Activated CD8-positive, alpha-beta T cell treated with anti-CD3 and anti-CD28 coated beads, Interleukin-2, amount 10 ng/mL, durations not matched to agents 7 days and 5 days (primary cell): ENCODE measurements at regions not wholly inside any gene's neighbourhood (a gene's known extent, or its start where the extent isn't known, plus 50 kb on each side); places are given as distances from the start of the nearest gene placed in this dataset.
A peak's percentile ranks its signal among the peaks of the same experiment; 100 is the strongest.

Experiments used
- ATAC-seq: fragments of 150-1000 bp; cut with Tn5 transposase; one replicate; pipeline ENCODE4 v1.10.0; 2021; ENCODE audit warnings: moderate library complexity
- CTCF ChIA-PET: fragments of 350-600 bp; sonication (Branson Sonifier 250); formaldehyde crosslinking; loops from one replicate; lab custom pipeline; 2021; ENCODE audit warnings: antibody characterized with exemption; lab: Charles Lee
- POLR2A ChIA-PET: fragments of 350-600 bp; sonication (Branson Sonifier 250); formaldehyde crosslinking; loops from one replicate; lab custom pipeline; 2021; ENCODE audit warnings: antibody characterized with exemption; lab: Charles Lee
- DNase-seq: peaks from one replicate; pipeline ENCODE4 v3.0.0-alpha.2; 2020
- H3K27ac Mint-ChIP-seq: one replicate; pipeline ENCODE4 v1.8.0; 2021; ENCODE audit warnings: mild to moderate bottlenecking, mixed read lengths
- H3K27me3 Mint-ChIP-seq: one replicate; pipeline ENCODE4 v1.8.0; 2021; ENCODE audit warnings: low read depth, mixed read lengths
- H3K36me3 Mint-ChIP-seq: one replicate; pipeline ENCODE4 v1.8.0; 2021; ENCODE audit warnings: low read depth, mixed read lengths
- H3K4me1 Mint-ChIP-seq: one replicate; pipeline ENCODE4 v1.8.0; 2021; ENCODE audit warnings: low read depth, mixed read lengths
- H3K4me3 Mint-ChIP-seq: one replicate; pipeline ENCODE4 v1.8.0; 2021; ENCODE audit warnings: mild to moderate bottlenecking, mixed read lengths
- H3K9me3 Mint-ChIP-seq: one replicate; pipeline ENCODE4 v1.8.0; 2022; ENCODE audit warnings: mixed read lengths; ENCODE audit not compliant: insufficient read depth

DNA sequence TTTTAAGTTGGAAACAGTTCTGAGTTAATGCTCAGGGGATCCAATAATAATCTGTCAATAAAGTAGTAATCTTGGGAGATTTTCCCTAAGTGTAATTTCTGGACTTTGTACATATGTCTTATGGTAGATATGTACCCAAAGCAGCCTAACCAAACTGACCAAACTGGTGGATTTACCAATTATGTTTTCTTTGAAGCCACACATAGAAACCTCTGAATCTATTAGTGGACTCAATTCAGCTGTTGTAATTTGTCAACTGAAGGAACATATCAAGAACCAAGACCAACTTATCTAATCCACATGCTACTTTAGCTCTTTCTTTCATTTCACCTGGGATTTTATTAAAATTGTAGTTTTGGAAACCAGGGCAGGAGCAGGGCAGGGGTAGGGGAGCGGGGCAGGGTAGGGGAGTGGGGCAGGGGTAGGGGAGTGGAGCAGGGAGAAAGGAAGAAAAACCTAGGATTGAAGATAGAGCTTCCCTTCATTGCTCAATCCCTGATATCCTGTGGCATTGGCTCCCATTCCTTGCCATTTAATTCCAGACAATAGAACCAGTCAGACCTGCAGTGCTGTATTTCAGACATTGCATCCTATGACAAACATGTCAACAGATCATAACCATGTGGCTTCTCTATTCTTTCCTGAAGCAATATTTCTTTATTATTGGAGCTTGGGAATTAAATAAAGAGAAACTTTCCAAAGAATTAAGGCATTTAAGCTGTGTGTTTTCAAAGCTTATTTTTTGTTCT lies 101.8 kb downstream of the NFKBIZ start:
- ATAC-seq = no peak

DNA sequence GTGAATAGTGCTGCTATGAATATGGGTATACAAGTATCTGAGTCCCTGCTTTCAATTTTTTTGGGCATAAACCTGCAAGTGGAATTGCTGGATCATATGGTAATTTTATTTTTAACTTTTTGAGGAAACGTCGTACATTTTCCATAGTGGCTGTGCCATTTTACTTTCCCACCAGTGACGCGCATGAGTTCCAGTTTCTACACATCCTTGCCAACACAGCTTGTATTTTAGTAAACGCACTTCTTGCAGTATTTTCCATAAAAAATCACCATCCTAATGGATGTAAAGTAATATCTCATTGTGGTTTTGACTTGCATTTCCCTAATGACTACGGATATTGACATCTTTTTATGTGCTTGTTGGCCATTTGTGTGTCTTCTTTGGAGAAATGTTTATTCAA lies 105.0 kb downstream of the NFKBIZ start:
- ATAC-seq (no peak), DNase-seq (no peak)
- H3K36me3 Mint-ChIP-seq = no peaks in the 10 kb centered on the region
- H3K27ac Mint-ChIP-seq = no peak overlapping the region
- ChIA-PET POLR2A (no interaction called here), CTCF (no interaction called here)
- no peaks in the 10 kb centered on the region for H3K27me3 Mint-ChIP-seq
- H3K9me3 Mint-ChIP-seq = peaks cover 4% of the 10 kb centered on the region
- peaks cover 5% of the 10 kb centered on the region for H3K4me1 Mint-ChIP-seq
- H3K4me3 Mint-ChIP-seq = no peak overlapping the region

More for the DNA sequence above, 101.8 kb downstream of the NFKBIZ start:
- Mint-ChIP-seq H3K4me3 (no peak overlapping the region), H3K36me3 (no peaks in the 10 kb centered on the region), H3K27me3 (no peaks in the 10 kb centered on the region), H3K4me1 (peaks cover 5% of the 10 kb centered on the region), H3K9me3 (peaks cover 2% of the 10 kb centered on the region), H3K27ac (no peak overlapping the region)
- ChIA-PET POLR2A (interaction anchor here (1.6 kb wide), 1 partner anchor 101 kb away, joined by 4 read pairs; the partner anchor contains the start of gene NFKBIZ), CTCF (interaction anchor here (1.2 to 1.8 kb wide), 4 partner anchors 11 to 278 kb away, joined by 3 to 6 read pairs (median 4); no protein-coding TSS in a partner anchor)
- no peak for DNase-seq

DNA sequence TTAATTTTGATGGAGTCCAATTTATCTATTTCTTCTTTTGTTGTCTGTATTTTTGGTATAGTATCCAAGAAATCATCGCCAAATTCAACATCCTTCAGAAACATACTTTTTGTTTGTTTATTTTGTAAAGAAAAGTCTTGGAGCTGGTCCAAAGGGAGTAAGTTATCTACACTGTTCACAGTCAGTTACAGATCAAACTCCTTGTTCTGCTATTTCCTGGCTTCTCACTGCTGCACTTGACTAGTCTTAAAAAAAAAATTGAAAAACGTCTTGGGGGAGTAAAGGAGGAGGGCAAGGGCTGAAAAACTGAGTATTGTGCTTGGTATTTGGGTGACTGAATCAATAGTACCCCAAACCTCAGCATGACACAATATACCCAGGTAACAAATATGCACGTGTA lies 105.6 kb downstream of the NFKBIZ start:
- Mint-ChIP-seq H3K36me3 (no peaks in the 10 kb centered on the region), H3K4me1 (peaks cover 5% of the 10 kb centered on the region), H3K4me3 (no peak overlapping the region), H3K9me3 (peaks cover 4% of the 10 kb centered on the region), H3K27ac (no peak overlapping the region), H3K27me3 (no peaks in the 10 kb centered on the region)
- POLR2A ChIA-PET = no interaction called here
- DNase-seq = no peak
- no peak for ATAC-seq
- CTCF ChIA-PET = no interaction called here

DNA sequence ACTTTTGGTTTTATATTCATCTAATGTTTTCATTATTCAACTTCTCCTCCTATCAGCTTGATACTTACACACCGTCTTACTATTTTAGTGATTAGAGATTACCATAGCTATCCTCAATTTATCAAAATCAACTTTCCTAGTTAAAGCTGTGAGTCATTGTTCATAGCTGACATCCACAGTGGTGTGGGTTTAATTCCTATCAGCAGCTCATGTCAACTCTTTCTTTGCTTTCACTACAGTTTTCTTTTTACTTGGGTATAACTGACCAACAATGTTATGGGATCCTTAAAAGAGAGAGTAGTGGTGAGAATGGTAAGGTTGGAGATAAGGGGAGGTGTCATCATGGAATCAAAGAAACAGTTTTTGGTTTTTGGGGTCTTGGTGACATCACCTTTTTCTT lies 112.7 kb downstream of the NFKBIZ start:
- ChIA-PET CTCF (interaction anchor here (1.0 to 1.4 kb wide), 2 partner anchors 10 to 11 kb away, joined by 3 read pairs; no protein-coding TSS in a partner anchor), POLR2A (interaction anchor here (1.1 kb wide), 1 partner anchor 122 kb away, joined by 3 read pairs; no protein-coding TSS in a partner anchor)
- Mint-ChIP-seq H3K27me3 (no peaks in the 10 kb centered on the region), H3K27ac (no peak overlapping the region), H3K4me1 (peaks cover 21% of the 10 kb centered on the region), H3K4me3 (no peak overlapping the region), H3K9me3 (no peaks in the 10 kb centered on the region), H3K36me3 (no peaks in the 10 kb centered on the region)
- ATAC-seq (no peak), DNase-seq (no peak)

DNA sequence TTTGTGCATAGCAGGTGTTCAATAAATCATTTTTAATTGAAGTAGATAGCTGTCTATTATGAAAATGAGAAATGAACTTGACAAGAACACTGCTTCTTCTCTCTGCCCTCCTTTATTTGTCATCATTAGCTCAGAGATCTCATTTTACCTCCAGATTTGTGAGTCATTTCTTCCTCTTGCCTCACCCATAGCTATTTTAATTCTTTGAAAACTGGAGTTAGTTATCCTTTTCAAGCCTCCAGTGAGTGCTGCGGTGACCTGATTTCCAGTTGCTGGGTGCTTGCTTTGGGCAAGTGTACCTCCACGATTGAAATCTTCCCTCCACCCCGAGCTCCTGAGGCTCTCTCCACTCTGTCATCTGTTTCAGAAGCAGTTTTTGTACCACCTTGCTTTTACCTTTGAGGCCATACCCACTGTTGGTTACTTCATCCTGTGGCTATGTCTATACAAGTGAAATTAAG lies 114.6 kb downstream of the NFKBIZ start:
- no peaks in the 10 kb centered on the region for H3K9me3 Mint-ChIP-seq
- ATAC-seq = no peak
- ChIA-PET CTCF (interaction anchor here (0.6 kb wide), 1 partner anchor 228 kb away, joined by 3 read pairs; no protein-coding TSS in a partner anchor), POLR2A (no interaction called here)
- peaks cover 21% of the 10 kb centered on the region for H3K4me1 Mint-ChIP-seq
- H3K36me3 Mint-ChIP-seq = peaks cover 4% of the 10 kb centered on the region
- H3K27ac Mint-ChIP-seq = no peak overlapping the region
- DNase-seq = no peak
- H3K27me3 Mint-ChIP-seq = no peaks in the 10 kb centered on the region
- no peak overlapping the region for H3K4me3 Mint-ChIP-seq

DNA sequence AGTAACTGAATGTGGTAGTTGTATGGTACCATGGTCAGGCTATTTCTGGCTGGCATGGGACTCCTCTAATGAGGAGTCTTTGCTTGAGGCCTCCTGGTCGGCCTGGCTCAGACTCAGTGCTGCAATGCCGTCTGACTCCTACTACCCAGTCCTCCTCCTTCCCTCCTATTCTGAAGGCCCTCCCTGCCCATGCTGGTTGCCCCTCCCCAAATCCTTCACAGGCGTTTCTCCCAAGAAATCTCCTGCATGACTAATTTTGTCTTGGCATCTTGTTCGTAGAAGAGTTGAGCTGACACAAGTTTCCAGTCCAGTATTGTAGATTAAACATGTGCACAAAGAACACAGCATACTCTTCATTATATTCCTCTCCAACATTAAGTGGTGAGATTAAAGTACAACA lies 115.5 kb downstream of the NFKBIZ start:
- Mint-ChIP-seq H3K4me1 (peaks cover 21% of the 10 kb centered on the region), H3K36me3 (peaks cover 4% of the 10 kb centered on the region), H3K4me3 (no peak overlapping the region), H3K27me3 (no peaks in the 10 kb centered on the region), H3K9me3 (no peaks in the 10 kb centered on the region), H3K27ac (no peak overlapping the region)
- ChIA-PET POLR2A (no interaction called here), CTCF (interaction anchor here (0.6 kb wide), 1 partner anchor 227 kb away, joined by 3 read pairs; no protein-coding TSS in a partner anchor)
- no peak for DNase-seq
- no peak for ATAC-seq

DNA sequence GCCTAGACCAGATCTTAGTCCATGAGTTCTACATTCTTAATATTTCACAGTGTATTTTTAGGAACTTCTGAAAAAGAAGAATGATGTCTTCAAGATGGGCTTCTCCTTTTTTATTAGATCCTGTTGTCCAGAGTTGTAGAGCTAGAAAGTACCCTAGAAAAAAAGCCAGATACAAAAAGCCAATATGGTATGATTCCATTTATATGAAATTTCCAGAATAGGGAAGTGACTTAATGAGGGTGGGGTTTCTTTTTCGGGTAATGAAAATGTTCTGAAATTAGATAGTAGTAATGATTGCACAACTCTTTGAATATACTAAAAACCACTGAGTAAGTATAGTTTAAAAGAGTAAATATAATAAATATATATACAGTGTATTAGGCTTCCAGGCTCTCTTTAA lies 116.9 kb downstream of the NFKBIZ start:
- no peak for ATAC-seq
- ChIA-PET POLR2A (no interaction called here), CTCF (interaction anchor here (0.5 to 0.9 kb wide), 3 partner anchors 110 to 161 kb away, joined by 3 read pairs; no protein-coding TSS in a partner anchor)
- peaks cover 21% of the 10 kb centered on the region for H3K4me1 Mint-ChIP-seq
- no peaks in the 10 kb centered on the region for H3K9me3 Mint-ChIP-seq
- peaks cover 4% of the 10 kb centered on the region for H3K36me3 Mint-ChIP-seq
- no peak for DNase-seq
- no peak overlapping the region for H3K4me3 Mint-ChIP-seq
- H3K27me3 Mint-ChIP-seq = no peaks in the 10 kb centered on the region
- H3K27ac Mint-ChIP-seq = no peak overlapping the region

DNA sequence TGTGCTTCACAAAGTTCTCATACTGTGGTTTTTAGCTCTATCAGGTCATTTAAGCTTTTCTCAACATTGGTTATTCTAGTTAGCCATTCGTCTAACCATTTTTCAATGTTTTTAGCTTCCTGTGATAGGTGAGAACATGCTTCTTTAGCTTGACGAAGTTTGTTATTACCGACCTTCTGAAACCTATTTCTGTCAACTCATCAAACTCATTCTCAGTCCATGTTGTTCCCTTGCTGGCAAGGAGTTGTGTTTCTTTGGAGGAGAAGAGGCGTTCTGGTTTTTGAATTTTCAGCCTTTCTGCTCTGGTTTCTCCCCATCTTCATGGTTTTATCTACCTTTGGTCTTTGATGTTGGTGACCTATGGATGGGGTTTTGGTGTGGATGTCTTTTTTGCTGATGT lies 120.9 kb downstream of the NFKBIZ start:
- no peaks in the 10 kb centered on the region for H3K9me3 Mint-ChIP-seq
- no peak for ATAC-seq
- no peak for DNase-seq
- peaks cover 10% of the 10 kb centered on the region for H3K4me1 Mint-ChIP-seq
- H3K4me3 Mint-ChIP-seq = no peak overlapping the region
- ChIA-PET POLR2A (no interaction called here), CTCF (interaction anchor here (1.1 kb wide), 1 partner anchor 13 kb away, joined by 3 read pairs; no protein-coding TSS in a partner anchor)
- H3K27ac Mint-ChIP-seq = no peak overlapping the region
- H3K36me3 Mint-ChIP-seq = peaks cover 4% of the 10 kb centered on the region
- no peaks in the 10 kb centered on the region for H3K27me3 Mint-ChIP-seq

DNA sequence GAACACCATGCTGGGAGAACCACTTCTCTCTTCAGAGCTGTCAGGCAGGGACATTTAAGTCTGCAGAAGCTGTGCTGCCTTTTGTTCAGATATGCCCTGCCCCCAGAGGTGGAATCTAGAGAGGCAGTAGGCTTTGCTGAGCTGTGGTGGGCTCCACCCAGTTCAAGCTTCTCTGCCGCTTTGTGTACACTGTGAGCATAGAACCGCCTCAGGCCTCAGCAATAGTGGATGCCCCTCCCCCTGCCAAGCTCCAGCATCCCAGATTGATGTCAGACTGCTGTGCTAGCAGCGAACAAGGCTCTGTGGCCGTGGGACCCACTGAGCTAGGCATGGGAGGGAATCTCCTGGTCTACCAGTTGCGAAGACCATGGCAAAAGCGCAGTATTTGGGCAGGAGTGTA lies 121.6 kb downstream of the NFKBIZ start:
- ChIA-PET CTCF (interaction anchor here (1.1 kb wide), 1 partner anchor 12 kb away, joined by 3 read pairs; no protein-coding TSS in a partner anchor), POLR2A (no interaction called here)
- no peaks in the 10 kb centered on the region for H3K27me3 Mint-ChIP-seq

DNA sequence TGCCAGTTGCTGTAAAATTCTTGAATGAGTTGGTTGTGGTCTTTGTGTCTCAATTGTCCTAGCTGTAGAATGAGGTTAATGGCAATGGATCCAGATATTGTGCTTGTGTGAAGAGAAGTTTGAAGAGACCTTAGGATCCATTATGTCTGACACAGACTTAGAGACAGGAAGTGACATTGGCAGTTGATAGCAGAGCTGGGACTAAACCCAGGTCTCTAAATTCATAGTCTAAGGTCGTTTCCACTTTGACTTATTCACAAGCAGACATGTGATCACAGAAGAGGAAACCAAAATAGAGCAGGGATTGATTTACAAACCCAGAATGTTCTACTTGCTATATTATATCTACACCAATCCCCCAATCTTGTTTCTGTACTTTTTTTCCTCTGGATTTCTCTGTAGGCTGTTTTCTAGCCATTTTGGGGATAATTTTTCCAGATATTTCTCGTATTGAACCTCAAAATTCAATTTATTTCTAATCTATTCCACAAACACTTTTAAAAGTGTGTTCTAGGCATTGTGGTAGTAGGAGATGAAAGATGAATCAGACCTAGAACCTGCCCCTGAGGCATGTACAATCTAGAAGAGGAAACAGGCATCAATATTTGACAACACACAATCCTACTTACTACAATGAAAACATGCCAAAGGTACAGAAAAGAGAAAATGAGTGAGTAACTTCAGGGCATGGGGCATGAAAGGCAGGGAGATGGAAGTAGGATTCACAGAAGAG lies 123.3 kb downstream of the NFKBIZ start:
- peaks cover 10% of the 10 kb centered on the region for H3K4me1 Mint-ChIP-seq
- ATAC-seq (no peak), DNase-seq (no peak)
- no peak overlapping the region for H3K4me3 Mint-ChIP-seq
- ChIA-PET CTCF (interaction anchor here (0.8 to 1.3 kb wide), 3 partner anchors 21 to 158 kb away, joined by 3 read pairs; no protein-coding TSS in a partner anchor), POLR2A (no interaction called here)
- H3K27ac Mint-ChIP-seq = peak overlapping the region; percentile 6
- H3K27me3 Mint-ChIP-seq = no peaks in the 10 kb centered on the region
- no peaks in the 10 kb centered on the region for H3K9me3 Mint-ChIP-seq
- H3K36me3 Mint-ChIP-seq = peaks cover 6% of the 10 kb centered on the region

More for the DNA sequence above, 121.6 kb downstream of the NFKBIZ start:
- Mint-ChIP-seq H3K4me3 (no peak overlapping the region), H3K27ac (no peak overlapping the region), H3K36me3 (peaks cover 6% of the 10 kb centered on the region), H3K9me3 (no peaks in the 10 kb centered on the region), H3K4me1 (peaks cover 10% of the 10 kb centered on the region)
- ATAC-seq (no peak), DNase-seq (no peak)

DNA sequence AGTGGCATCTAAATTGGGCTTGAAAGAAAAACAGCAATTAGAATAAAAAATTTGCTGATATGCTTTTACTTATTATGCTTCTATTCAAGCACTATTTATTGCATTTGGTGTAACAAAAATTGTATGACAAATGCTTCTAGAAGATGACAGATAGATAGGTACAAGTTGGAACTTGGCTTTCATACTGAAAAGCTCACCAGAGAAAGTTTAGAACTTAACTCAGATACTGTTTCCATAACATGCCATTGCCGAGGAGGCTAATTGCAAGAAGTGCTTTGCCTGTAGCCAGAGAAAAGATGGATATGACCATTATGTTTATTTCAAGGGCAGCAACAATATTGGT lies 123.8 kb downstream of the NFKBIZ start:
- Mint-ChIP-seq H3K4me1 (peaks cover 10% of the 10 kb centered on the region), H3K27me3 (peaks cover 2% of the 10 kb centered on the region), H3K9me3 (no peaks in the 10 kb centered on the region), H3K4me3 (no peak overlapping the region), H3K36me3 (peaks cover 6% of the 10 kb centered on the region), H3K27ac (no peak overlapping the region)
- ChIA-PET CTCF (no interaction called here), POLR2A (no interaction called here)
- ATAC-seq (no peak), DNase-seq (no peak)
